ENCODE measurements at regions not wholly inside any gene's neighbourhood (a gene's known extent, or its start where the extent isn't known, plus 50 kb on each side); places are given as distances from the start of the nearest gene placed in this dataset.

DNA sequence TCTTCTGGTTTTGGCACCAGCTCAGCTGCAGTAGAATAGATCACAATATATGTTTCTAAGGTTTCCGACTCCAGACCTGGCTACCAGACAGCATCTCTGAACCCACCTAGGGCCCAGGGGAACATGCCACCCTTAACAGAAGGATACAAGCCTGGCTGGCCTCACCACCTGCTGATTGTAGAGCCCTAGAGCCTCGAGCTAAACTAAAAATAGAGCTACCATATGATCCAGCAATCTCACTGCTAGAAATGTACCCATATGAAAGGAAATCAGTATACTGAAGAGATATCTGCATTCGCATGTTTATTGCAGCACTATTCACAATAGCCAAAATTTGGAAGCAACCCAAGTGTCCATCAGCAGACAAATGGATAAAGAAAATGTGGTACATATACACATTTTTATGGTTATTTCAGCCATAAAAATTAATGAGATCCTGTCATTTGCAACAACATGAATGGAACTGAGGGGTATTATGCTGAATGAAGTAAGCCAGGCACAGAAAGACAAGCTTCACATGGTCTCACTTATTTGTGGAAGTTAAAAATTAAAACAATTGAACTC lies 242.4 kb upstream of the SLC39A10 start:
- H3K27ac ChIP-seq = no peak overlapping the region

GRCh38 chr2:195413944-195414343 lies 243.1 kb upstream of the SLC39A10 start:
- Histone ChIP-seq H3K36me3 (no peaks in the 10 kb centered on the region), H3K4me3 (no peak overlapping the region), H3K27ac (no peak overlapping the region), H3K27me3 (replicated peaks in 1 of 7) (no peaks in the 10 kb centered on the region), H3K9me3 (no peaks in the 10 kb centered on the region), H3K4me1 (peaks cover 0 to 5% (median 0%) of the 10 kb centered on the region in 6 donors)
- no peak for DNase-seq
- 76 to 93% (median 85%) methylated on average over 2 of the region's 2 CpGs for WGBS, 5 donors
- intact Hi-C loops (cut with DNase I; ENCODE audit: low total_unique reads) = no loop called here
- no peak for TF ChIP-seq POLR2AphosphoS5 (IDR thresholded peaks at IDR 0.05)
- no peak for TF ChIP-seq POLR2A (IDR thresholded peaks at IDR 0.05)
- TF ChIP-seq CTCF (IDR thresholded peaks at IDR 0.05 in 8 of 11, conservative IDR thresholded peaks at IDR 0.05 in 3 of 11) = no peak

More for the DNA sequence above, 242.4 kb upstream of the SLC39A10 start:
- TF ChIP-seq CTCF (IDR thresholded peaks at IDR 0.05 in 8 of 11, conservative IDR thresholded peaks at IDR 0.05 in 3 of 11) (no peak), POLR2A (IDR thresholded peaks at IDR 0.05) (no peak), POLR2AphosphoS5 (IDR thresholded peaks at IDR 0.05) (no peak)
- WGBS, 5 donors = 56 to 71% (median 64%) methylated on average over 3 of the region's 3 CpGs
- Histone ChIP-seq H3K9me3 (no peaks in the 10 kb centered on the region), H3K27me3 (replicated peaks in 1 of 7) (no peaks in the 10 kb centered on the region), H3K4me1 (peaks cover 0 to 5% (median 0%) of the 10 kb centered on the region in 6 donors), H3K36me3 (no peaks in the 10 kb centered on the region), H3K4me3 (no peak overlapping the region)
- intact Hi-C loops (cut with DNase I; ENCODE audit: low total_unique reads) = no loop called here
- DNase-seq = no peak

GRCh38 chr2:195413422-195413821 lies 243.6 kb upstream of the SLC39A10 start:
- WGBS, 5 donors = 66 to 73% (median 70%) methylated on average over 6 to 8 of the region's 8 CpGs
- no peak overlapping the region for H3K4me3 ChIP-seq
- intact Hi-C loops (cut with DNase I; ENCODE audit: low total_unique reads) = no loop called here
- H3K27ac ChIP-seq = no peak overlapping the region
- H3K27me3 ChIP-seq (replicated peaks in 1 of 7) = no peaks in the 10 kb centered on the region
- no peaks in the 10 kb centered on the region for H3K9me3 ChIP-seq
- no peak for DNase-seq
- H3K36me3 ChIP-seq = no peaks in the 10 kb centered on the region
- H3K4me1 ChIP-seq = peaks cover 0 to 5% (median 0%) of the 10 kb centered on the region in 6 donors
- no peak for TF ChIP-seq CTCF (IDR thresholded peaks at IDR 0.05 in 8 of 11, conservative IDR thresholded peaks at IDR 0.05 in 3 of 11)
- TF ChIP-seq POLR2A (IDR thresholded peaks at IDR 0.05) = no peak
- no peak for TF ChIP-seq POLR2AphosphoS5 (IDR thresholded peaks at IDR 0.05)

GRCh38 chr2:195411219-195411687 lies 245.8 kb upstream of the SLC39A10 start:
- no peaks in the 10 kb centered on the region for H3K27me3 ChIP-seq (replicated peaks in 1 of 7)
- H3K4me1 ChIP-seq = peaks cover 0 to 5% (median 0%) of the 10 kb centered on the region in 6 donors
- H3K4me3 ChIP-seq = no peak overlapping the region
- intact Hi-C loops (cut with DNase I; ENCODE audit: low total_unique reads) = no loop called here
- no peak for TF ChIP-seq POLR2AphosphoS5 (IDR thresholded peaks at IDR 0.05)
- TF ChIP-seq POLR2A (IDR thresholded peaks at IDR 0.05) = no peak
- TF ChIP-seq CTCF (IDR thresholded peaks at IDR 0.05 in 8 of 11, conservative IDR thresholded peaks at IDR 0.05 in 3 of 11) = no peak
- peak overlapping the region in 4 of 8 donors; percentile 4 to 37 (median 16) for H3K27ac ChIP-seq
- H3K36me3 ChIP-seq = no peaks in the 10 kb centered on the region
- DNase-seq = no peak
- 88 to 94% (median 92%) methylated on average over 12 of the region's 12 CpGs for WGBS, 5 donors
- no peaks in the 10 kb centered on the region for H3K9me3 ChIP-seq

Data from spleen (tissue), 11 donors.